ENCODE measurements at regions not wholly inside any gene's neighbourhood (a gene's known extent, or its start where the extent isn't known, plus 50 kb on each side); places are given as distances from the start of the nearest gene placed in this dataset.

- no peak overlapping the region for H3K4me2 ChIP-seq (ENCODE audit: control insufficient read depth, insufficient read depth)
- no peak for FAIRE-seq
- SMC1A ChIA-PET (ENCODE audit: uncharacterized antibody, unreplicated experiment) = interaction anchor here (1.0 kb wide), 1 partner anchor 47 kb away, joined by 3 read pairs; no protein-coding TSS in a partner anchor
These were observed 345.4 kb upstream of the GATB start for GRCh38 chr4:152106113-152106763.

GRCh38 chr4:152104901-152105357 is 344.1 kb upstream of the GATB start:
- ChIA-PET CTCF (no interaction called here), POLR2A (no interaction called here), SMC1A (ENCODE audit: uncharacterized antibody, unreplicated experiment) (no interaction called here), RAD21 (ENCODE audit: unreplicated experiment) (no interaction called here)
- WGBS (ENCODE audit: insufficient coverage, insufficient replicate concordance, low lambda C conversion rate, missing lambda C conversion rate) = 43% methylated on average over 9 of the region's 9 CpGs
- BruUV-seq (replicated peaks) = no TSS peak
- no peaks in the 10 kb centered on the region for H4K20me1 ChIP-seq (ENCODE audit: control insufficient read depth, insufficient read depth)
- no peak overlapping the region for H3K27ac ChIP-seq (ENCODE audit: control insufficient read depth, insufficient read depth)
- ATAC-seq = no peak
- H3K4me3 ChIP-seq = no peak overlapping the region
- H3K4me2 ChIP-seq (ENCODE audit: control insufficient read depth, insufficient read depth) = no peak overlapping the region
- in situ Hi-C loops (cut with MboI) = no loop called here
- no peaks in the 10 kb centered on the region for H3K79me2 ChIP-seq (ENCODE audit: control insufficient read depth, insufficient read depth, low read length)
- FAIRE-seq = no peak
- H3K4me1 ChIP-seq (ENCODE audit: control insufficient read depth, insufficient read depth, low read length) = peaks cover 8% of the 10 kb centered on the region
- no peak overlapping the region for H2AFZ ChIP-seq (ENCODE audit: control insufficient read depth, low read depth, low read length)
- no peaks in the 10 kb centered on the region for H3K36me3 ChIP-seq (ENCODE audit: control insufficient read depth in 2 of 2, insufficient read depth in 2 of 2, low read length in 1 of 2)
- peaks cover 0 to 3% of the 10 kb centered on the region in 2 experiments; a peak in 1 of 4 replicates for H3K27me3 ChIP-seq (replicated peaks in 1 of 2; ENCODE audit: control insufficient read depth in 2 of 2, insufficient read depth in 2 of 2, low read length in 1 of 2)
- no peaks in the 10 kb centered on the region for H3K9me3 ChIP-seq (replicated peaks; ENCODE audit: control insufficient read depth, insufficient read depth, low read length)
- DNase-seq (ENCODE audit: low read depth, low spot score) = no peak
- H3K9ac ChIP-seq (ENCODE audit: control insufficient read depth, insufficient read depth, low read length) = no peak overlapping the region
- TF ChIP-seq NBN (IDR thresholded peaks at IDR 0.05) (no peak), MAX (IDR thresholded peaks at IDR 0.05; ENCODE audit: low read depth, low read length) (no peak), POLR2A (IDR thresholded peaks at IDR 0.05; ENCODE audit: low read depth, low read length) (no peak), RBBP5 (conservative IDR thresholded peaks at IDR 0.05) (no peak)
- intact Hi-C loops (cut with micrococcal nuclease; ENCODE audit: unreplicated experiment) = no loop called here

More at GRCh38 chr4:152106113-152106763, 345.4 kb upstream of the GATB start:
- H3K27ac ChIP-seq (ENCODE audit: control insufficient read depth, insufficient read depth) = no peak overlapping the region
- POLR2A ChIA-PET = no interaction called here
- no peaks in the 10 kb centered on the region for H3K4me1 ChIP-seq (ENCODE audit: control insufficient read depth, insufficient read depth, low read length)
- H3K9me3 ChIP-seq (replicated peaks; ENCODE audit: control insufficient read depth, insufficient read depth, low read length) = no peaks in the 10 kb centered on the region
- ATAC-seq (no peak), DNase-seq (ENCODE audit: low read depth, low spot score) (no peak)
- BruUV-seq (replicated peaks) = no TSS peak
- no peak overlapping the region for H3K9ac ChIP-seq (ENCODE audit: control insufficient read depth, insufficient read depth, low read length)
- CTCF ChIA-PET = no interaction called here
- H3K36me3 ChIP-seq (ENCODE audit: control insufficient read depth in 2 of 2, insufficient read depth in 2 of 2, low read length in 1 of 2) = no peaks in the 10 kb centered on the region
- TF ChIP-seq ASH2L (IDR thresholded peaks at IDR 0.05; ENCODE audit: borderline replicate concordance, low read depth) (no peak), USF2 (IDR thresholded peaks at IDR 0.05; ENCODE audit: borderline replicate concordance, low read depth, low read length) (no peak)
- RAD21 ChIA-PET (ENCODE audit: unreplicated experiment) = no interaction called here
- no peak overlapping the region for H3K4me3 ChIP-seq
- intact Hi-C loops (cut with micrococcal nuclease; ENCODE audit: unreplicated experiment) (no loop called here), in situ Hi-C loops (cut with MboI) (no loop called here)
- 5% methylated on average over 6 of the region's 6 CpGs for WGBS (ENCODE audit: insufficient coverage, insufficient replicate concordance, low lambda C conversion rate, missing lambda C conversion rate)
- H2AFZ ChIP-seq (ENCODE audit: control insufficient read depth, low read depth, low read length) = no peak overlapping the region
- H4K20me1 ChIP-seq (ENCODE audit: control insufficient read depth, insufficient read depth) = no peaks in the 10 kb centered on the region
- H3K27me3 ChIP-seq (replicated peaks in 1 of 2; ENCODE audit: control insufficient read depth in 2 of 2, insufficient read depth in 2 of 2, low read length in 1 of 2) = peaks cover 0 to 3% of the 10 kb centered on the region in 2 experiments; a peak in 1 of 4 replicates
- H3K79me2 ChIP-seq (ENCODE audit: control insufficient read depth, insufficient read depth, low read length) = no peaks in the 10 kb centered on the region

Measured in GM12878 (cell line).